ENCODE measurements at regions not wholly inside any gene's neighbourhood (a gene's known extent, or its start where the extent isn't known, plus 50 kb on each side); places are given as distances from the start of the nearest gene placed in this dataset.

GRCh38 chr7:89731751-89732445, 422.4 kb upstream of the STEAP1 start:
- Histone ChIP-seq H3K27me3 (ENCODE audit: control insufficient read depth, insufficient read depth, low read length, poor library complexity, severe bottlenecking) (no peaks in the 10 kb centered on the region), H3K27ac (ENCODE audit: low read depth, low read length) (no peak overlapping the region), H3K4me1 (ENCODE audit: control insufficient read depth, insufficient read depth, low read length) (no peaks in the 10 kb centered on the region), H3K9me3 (ENCODE audit: control insufficient read depth, low read length) (peaks cover 2% of the 10 kb centered on the region), H3K9ac (ENCODE audit: extremely low read depth, low read length, poor library complexity, severe bottlenecking) (no peak overlapping the region), H3K4me3 (ENCODE audit: low read length) (no peak overlapping the region), H3K36me3 (ENCODE audit: control insufficient read depth, insufficient read depth, low read length) (no peaks in the 10 kb centered on the region)
- Mint-ChIP-seq H3K36me3 (ENCODE audit: low read depth) (no peaks in the 10 kb centered on the region), H3K9me3 (no peaks in the 10 kb centered on the region), H3K4me1 (no peaks in the 10 kb centered on the region), H3K27ac (no peak overlapping the region), H3K27me3 (ENCODE audit: insufficient read depth) (no peaks in the 10 kb centered on the region), H3K4me3 (no peak overlapping the region)
- TF ChIP-seq CTCF (conservative IDR thresholded peaks at IDR 0.05), result no peak
- 57 to 60% methylated on average over 3 to 5 of the region's 5 CpGs for WGBS, 2 experiments (ENCODE audit: insufficient coverage in 1 of 2, insufficient read length in 1 of 2)
- DNase-seq, result no peak

- Mint-ChIP-seq H3K9me3 (no peaks in the 10 kb centered on the region), H3K27me3 (ENCODE audit: insufficient read depth) (no peaks in the 10 kb centered on the region), H3K4me1 (no peaks in the 10 kb centered on the region), H3K27ac (no peak overlapping the region), H3K36me3 (ENCODE audit: low read depth) (no peaks in the 10 kb centered on the region), H3K4me3 (no peak overlapping the region)
- no peaks in the 10 kb centered on the region for H3K27me3 ChIP-seq (ENCODE audit: control insufficient read depth, insufficient read depth, low read length, poor library complexity, severe bottlenecking)
- H3K9me3 ChIP-seq (ENCODE audit: control insufficient read depth, low read length), result no peaks in the 10 kb centered on the region
- TF ChIP-seq CTCF (conservative IDR thresholded peaks at IDR 0.05), result no peak
- H3K9ac ChIP-seq (ENCODE audit: extremely low read depth, low read length, poor library complexity, severe bottlenecking), result no peak overlapping the region
- H3K4me1 ChIP-seq (ENCODE audit: control insufficient read depth, insufficient read depth, low read length), result no peaks in the 10 kb centered on the region
- no peaks in the 10 kb centered on the region for H3K36me3 ChIP-seq (ENCODE audit: control insufficient read depth, insufficient read depth, low read length)
- no peak for DNase-seq
- no peak overlapping the region for H3K27ac ChIP-seq (ENCODE audit: low read depth, low read length)
- H3K4me3 ChIP-seq (ENCODE audit: low read length), result no peak overlapping the region
- WGBS, 2 experiments (ENCODE audit: insufficient coverage in 1 of 2, insufficient read length in 1 of 2), result no CpG with 5 or more reads among the region's 2 CpGs
These were observed 415.7 kb upstream of the STEAP1 start for GRCh38 chr7:89738549-89738948.

- Histone ChIP-seq H3K4me3 (ENCODE audit: low read length) (no peak overlapping the region), H3K9me3 (ENCODE audit: control insufficient read depth, low read length) (no peaks in the 10 kb centered on the region), H3K36me3 (ENCODE audit: control insufficient read depth, insufficient read depth, low read length) (no peaks in the 10 kb centered on the region), H3K9ac (ENCODE audit: extremely low read depth, low read length, poor library complexity, severe bottlenecking) (no peak overlapping the region), H3K27ac (ENCODE audit: low read depth, low read length) (no peak overlapping the region), H3K4me1 (ENCODE audit: control insufficient read depth, insufficient read depth, low read length) (no peaks in the 10 kb centered on the region), H3K27me3 (ENCODE audit: control insufficient read depth, insufficient read depth, low read length, poor library complexity, severe bottlenecking) (no peaks in the 10 kb centered on the region)
- Mint-ChIP-seq H3K27ac (no peak overlapping the region), H3K4me1 (no peaks in the 10 kb centered on the region), H3K9me3 (no peaks in the 10 kb centered on the region), H3K27me3 (ENCODE audit: insufficient read depth) (peaks cover 1% of the 10 kb centered on the region), H3K36me3 (ENCODE audit: low read depth) (no peaks in the 10 kb centered on the region), H3K4me3 (no peak overlapping the region)
- no peak for DNase-seq
- no peak for TF ChIP-seq CTCF (conservative IDR thresholded peaks at IDR 0.05)
These were observed 396.4 kb upstream of the STEAP1 start for GRCh38 chr7:89757910-89758309.
